ENCODE measurements at regions not wholly inside any gene's neighbourhood (a gene's known extent, or its start where the extent isn't known, plus 50 kb on each side); places are given as distances from the start of the nearest gene placed in this dataset.
"Not testable (repeated sequence)": the region's sequence is repeated elsewhere in the genome, so short reads cannot be mapped to it uniquely, and the experiment has no call there.

DNA sequence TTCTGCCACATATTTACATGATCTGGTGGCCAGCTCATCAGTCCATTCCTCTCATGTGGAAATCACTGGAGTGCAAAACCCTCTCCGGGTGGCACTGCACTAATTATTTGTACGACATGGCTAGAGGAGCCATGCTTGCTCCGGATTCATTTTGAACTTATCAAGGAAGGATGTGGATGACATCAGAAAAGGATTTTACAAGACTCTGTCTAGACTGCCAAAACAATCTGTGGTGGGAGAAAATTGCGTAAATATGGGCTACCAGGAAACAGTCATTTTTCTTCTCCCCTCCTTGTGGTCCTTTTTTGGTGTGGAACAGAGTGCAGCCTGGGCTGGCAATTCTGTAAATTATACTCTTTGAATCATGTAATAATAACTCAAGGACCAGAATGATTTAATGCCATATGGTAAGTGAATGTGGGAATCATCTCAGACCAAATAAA, 123.4 kb upstream of the IFNE start:
- no peak for DNase-seq

DNA sequence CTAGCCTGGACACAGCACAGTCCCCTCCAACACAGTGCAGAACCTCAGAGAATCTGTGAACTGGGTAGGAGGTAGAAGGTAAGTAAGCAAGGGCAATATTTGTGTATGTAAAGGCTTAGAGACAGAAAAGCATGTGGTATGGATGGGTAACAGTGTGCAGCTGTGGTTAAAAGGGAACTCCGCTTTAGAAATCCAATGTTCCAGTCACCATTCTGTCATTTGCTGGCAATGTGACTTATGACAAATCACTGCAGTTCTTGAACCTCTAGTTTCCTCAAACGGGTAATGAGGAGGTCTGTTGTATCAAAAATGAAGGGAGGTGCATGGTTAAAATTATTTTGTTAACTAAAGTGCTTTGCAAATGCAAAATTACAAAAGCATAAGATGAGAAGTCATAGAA, 125.5 kb upstream of the IFNE start:
- no peak for DNase-seq

DNA sequence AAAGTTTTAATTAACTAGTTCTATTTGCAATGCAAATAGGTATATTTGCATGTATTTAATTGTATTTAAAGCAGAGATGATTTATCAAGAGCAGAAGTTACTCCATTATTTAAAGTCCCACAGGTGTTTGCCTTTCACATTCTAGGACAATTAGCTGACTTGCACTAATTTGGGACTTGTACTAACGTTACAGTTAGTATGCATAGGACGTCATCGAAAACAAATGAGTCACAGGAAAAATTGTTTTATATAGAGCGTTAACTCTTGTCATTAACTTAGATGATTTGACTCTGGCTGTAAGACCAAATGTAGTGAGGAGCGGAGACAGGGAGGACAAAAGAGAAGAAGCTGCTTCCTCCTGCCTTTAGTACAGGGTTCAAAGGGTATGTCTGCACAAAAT, 126.1 kb upstream of the IFNE start:
- no peak for DNase-seq

DNA sequence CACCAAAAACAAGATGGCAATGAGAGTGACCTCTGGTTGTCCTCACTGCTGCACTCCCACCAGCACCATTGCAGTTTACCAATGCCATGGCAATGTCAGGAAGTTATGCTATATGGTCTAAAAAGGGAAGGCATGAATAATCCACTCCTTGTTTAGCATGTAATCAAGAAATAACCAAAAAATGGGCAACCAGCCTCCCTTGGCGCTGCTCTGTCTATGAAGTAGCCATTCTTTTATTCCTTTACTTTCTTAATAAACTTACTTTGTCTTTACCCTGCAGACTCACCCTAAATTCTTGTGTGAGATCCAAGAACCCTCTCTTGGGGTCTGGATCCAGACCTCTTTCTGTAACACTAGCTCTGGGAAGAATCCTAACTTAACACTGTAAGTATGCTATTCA, 127.4 kb upstream of the IFNE start:
- DNase-seq = no peak

DNA sequence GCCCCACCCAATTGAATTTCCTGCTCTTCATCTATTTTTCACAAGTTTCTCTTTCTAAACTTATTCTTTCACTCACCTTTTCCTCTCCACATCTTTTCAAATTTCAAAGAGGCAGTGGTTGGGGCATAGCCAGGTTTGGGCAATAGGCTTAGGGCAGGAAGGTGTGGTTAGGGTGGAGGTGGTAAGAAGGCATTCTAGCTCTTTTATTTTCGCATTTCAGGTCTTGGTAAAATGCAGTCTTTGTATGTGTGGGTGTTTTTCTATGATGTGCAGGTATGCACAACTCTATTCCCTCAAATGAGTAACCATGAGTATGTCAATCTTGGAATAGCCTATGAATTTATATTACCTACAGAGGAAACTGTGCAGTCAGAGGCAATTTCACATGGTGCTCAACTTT, 129.8 kb upstream of the IFNE start:
- DNase-seq = no peak

DNA sequence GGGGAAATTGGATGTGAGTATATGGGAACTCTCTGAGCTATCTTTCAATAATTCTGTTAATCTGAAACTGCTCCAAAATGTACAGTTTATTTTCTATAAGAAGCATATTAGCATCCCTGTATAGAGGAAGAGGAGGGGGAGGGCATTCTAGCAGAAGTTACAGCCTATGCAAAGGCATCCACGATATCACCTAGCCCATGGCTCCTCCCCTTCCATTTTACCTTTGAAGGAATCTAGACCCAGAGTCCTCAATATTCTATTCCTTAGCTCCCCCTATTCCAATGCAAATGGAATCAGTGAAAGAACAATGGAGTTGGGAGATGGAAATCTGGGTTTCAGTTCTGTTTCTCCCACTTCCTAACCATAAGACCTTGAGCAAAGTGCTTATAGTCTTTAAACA, 132.9 kb upstream of the IFNE start:
- no peak for DNase-seq

DNA sequence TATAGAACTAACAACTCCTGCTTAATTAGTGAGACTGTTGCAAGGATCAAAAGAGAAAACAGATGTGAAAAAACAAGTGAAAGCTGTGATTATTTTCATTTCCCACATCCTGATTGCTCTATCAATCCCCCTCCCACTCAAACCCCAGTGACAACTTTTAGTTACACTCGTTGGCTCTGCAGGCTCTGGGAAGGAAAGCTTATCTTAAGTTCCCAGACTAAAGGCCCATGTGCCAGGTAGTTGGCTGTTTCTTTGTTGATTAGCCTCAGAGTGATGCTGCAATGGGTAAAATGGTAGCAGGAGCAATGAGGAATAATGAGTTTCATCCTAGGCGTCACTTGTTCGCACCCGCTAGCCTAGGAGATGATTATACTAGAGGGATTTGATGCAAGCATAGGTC, 133.3 kb upstream of the IFNE start:
- no peak for DNase-seq

DNA sequence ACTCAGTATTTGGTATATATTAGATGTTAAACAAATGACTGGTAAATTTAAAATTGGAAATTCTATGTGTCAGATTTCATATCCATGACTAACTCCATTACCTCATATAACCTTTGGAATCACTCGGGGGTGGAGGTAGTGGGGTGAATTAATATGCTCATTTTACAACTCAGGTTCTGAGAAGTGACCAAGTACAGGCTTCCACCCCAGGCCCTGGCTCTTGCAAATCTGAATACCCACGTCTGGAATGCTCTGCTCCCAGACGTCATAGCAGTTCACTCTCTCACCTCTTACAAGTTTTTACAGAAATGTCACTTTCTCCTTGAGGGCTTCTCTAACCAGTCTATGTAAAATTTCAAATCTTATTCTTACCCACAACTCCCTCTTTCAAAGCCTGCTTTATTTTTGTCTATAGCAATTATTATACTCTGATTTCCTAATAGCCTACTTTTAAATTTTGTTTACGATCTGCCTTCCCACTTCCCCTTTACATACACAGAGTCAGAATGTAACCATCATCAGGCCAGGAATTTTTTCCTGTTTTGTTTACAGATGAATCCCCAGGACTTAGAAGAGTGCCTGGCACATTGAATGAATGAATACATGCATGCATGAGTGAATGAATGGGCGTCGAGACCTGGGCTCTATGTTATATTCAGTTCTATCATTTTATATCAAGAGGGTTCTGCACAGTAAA, 134.1 kb upstream of the IFNE start:
- DNase-seq = no peak

DNA sequence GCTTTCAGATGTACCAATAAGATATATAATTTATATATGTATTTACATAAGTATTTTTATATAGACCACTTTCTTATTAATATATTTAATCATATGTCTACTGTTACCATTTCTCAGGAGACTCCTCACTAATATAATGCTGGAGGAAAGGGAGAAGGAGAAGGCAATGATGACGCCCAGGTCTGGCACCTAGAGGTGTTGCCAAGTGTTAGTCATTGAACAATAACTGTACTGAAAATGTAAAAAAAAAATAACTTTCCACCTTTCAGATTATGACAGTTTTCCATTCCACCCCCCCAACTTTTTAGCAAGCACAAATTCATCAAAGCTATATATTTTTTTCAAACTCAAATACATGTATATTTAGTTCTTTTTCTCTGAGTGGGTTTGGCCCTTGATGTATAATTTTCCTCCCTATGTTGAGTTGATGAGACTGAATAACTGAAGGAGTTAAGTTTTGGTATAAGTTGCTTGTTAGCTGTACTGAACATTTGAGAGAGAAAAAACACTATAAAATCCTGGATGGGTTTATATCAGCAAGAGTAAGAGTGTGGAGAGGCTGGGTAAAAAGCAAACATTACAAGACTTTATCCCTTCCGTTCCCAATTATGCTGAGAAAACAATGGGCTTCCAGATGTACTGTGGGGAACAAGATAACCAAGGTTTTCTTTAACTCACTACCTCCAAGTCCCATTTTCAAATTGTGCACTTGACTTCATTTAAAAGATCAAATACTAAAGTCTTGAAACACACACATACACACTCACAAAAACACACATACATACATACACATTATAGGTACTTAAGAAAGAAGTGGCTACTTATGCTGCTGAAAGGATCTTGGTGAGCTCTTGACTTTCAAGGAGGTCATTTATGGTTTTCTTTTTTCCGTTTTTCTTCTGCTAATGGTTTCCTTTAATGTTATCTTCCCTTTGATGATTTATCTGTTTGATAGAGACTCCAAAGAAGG, 142.8 kb upstream of the IFNE start:
- DNase-seq = no peak

DNA sequence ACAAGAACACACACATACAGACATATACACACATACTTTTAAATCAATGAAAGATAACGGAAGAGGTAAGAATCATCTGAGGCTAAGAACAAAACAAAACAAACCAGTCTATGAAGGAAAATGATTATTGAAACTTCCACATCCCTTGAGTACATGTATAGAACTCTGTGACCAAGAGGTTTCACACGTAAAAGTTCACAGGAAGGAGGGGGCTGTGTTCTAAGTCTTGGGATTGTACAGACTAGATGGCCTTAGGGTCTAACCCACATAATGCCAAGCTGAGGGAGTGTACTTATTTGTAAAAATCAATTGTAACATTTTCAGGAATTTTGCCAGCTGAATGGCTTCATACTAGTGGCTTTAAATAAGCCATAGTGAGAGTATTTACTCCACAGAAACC, 144.4 kb upstream of the IFNE start:
- no peak for DNase-seq

DNA sequence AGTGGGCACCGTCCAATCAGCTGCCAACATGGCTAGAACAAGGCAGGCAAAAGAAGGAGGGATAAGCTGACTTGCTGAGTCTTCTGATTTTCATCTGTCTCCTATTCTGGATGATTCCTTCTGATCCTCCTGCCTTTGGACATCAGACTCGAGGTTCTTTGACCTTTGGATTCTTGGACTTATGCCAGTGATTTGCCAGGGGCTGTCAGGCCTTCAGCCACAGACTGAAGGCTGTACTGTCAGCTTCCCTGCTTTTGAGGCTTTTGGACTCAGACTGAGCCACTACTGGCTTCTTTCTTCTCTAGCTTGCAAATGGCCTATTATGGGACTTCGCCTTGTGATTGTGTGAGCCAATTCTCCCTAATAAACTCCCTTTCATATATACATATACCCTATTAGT, 146.8 kb upstream of the IFNE start:
- DNase-seq = not testable (repeated sequence)

DNA sequence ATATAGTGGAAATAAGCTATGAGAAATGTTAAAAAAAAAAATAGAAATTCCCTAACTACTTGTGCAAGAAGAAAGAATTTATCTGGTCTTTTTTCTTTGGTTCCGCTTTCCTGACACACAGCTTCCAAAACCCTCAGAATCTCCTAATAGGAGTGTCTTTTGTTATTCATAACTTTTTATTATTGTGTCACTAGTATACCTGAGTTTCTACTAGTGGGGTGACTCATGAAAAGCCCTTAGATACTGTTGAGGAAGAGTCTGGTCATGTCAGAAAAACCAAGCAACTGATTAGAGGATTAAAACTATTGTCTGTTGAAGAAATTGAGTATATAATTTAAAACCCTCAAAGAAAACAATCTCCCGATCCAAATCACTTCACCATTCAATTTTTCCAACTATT, 152.8 kb upstream of the IFNE start:
- no peak for DNase-seq

DNA sequence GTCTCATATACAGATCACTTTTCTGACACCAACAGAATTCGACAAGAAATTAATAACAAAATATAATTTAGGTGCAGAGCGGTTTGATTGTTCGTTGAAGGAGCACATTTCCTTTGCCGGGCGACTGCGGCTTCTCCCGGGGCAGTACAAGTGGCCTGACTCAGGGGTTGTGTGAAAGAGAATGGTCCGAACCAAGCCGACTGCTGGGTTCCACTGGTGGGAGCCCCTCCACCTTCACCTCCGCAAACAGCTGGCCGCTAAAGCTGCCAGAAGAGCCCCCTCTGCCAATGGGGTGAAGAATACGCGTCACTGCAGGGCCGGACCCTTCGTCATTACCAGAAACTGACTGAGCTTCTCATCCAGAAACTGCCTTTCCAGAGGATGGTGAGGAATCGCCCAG, 156.0 kb upstream of the IFNE start:
- no peak for DNase-seq

DNA sequence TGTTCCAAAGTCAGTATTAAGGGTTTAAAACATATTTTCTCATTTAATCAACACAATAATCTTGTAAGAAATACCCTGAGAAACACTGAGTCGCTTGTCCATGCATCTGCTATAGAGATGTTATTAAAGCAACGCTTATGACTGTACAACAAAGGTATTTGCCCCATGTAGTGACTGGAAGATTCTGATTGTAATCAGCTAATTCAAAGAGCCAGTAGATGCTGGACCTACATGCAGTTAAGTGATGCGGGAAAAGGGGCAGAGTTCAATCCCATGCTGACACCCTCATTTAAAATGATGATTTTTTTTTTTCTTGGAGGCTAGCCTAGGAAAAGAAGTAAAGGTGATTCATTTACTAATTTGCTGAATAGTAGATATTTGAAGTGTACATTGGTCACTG, 149.3 kb upstream of the MTAP start:
- DNase-seq = no peak

DNA sequence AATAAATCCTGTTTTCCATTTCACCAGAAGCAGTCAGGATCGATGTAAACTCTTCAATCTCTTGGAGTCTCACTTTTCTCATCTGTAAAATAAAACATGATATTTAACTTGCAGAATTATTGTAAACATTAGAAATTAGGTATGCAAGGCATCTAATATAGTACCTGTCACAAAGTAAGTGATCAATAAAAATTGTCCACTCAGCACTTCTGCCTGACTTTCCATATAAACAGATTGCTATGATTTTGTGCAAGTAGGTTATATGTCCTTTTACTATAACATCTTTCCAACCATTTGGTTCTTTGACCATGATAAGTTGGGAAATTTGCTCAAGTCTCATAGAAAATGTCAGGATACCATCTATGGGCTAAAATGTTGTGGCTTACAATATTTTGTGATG, 148.8 kb upstream of the MTAP start:
- DNase-seq = no peak

DNA sequence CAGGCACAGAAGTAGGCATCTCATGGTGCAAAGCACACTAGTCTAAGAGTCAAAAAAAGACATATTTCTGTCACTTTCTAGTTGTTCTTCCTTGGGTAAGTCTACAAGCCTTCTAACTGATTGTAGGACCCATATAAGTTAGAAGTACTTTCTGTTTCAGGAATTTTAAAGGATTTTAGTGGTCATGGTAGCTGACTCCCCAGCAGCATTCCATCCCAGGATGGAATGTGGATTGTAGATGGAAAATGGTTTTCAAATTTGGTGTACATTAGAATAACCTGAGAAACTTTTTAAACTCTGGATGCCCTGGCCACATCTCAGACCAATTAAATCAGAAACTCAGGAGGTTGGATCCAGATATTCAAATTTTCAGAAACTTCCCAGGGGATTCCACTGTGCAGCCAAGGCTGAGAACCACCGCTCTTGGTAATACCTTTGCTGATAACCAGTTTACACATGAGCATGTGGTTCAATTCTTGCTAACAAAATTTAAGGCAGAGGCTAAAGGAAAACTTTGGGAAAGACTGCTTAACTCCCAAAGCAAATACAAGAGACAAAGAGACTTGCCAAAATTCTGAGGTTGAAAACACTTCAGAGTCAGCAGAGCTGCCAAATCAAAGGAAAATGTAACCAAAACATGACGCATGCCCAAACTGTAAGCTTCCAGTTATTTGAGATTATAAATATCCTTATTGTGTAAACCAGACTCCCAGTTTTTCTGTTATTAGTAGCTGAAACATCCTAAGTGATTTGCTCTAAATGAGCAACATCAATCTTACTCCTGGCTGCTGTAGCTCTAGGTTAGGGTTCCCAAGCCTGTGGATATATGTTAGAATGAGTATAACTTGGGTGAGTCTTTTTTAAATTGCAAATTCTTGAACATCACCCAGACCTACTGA, 145.4 kb upstream of the MTAP start:
- DNase-seq = no peak

DNA sequence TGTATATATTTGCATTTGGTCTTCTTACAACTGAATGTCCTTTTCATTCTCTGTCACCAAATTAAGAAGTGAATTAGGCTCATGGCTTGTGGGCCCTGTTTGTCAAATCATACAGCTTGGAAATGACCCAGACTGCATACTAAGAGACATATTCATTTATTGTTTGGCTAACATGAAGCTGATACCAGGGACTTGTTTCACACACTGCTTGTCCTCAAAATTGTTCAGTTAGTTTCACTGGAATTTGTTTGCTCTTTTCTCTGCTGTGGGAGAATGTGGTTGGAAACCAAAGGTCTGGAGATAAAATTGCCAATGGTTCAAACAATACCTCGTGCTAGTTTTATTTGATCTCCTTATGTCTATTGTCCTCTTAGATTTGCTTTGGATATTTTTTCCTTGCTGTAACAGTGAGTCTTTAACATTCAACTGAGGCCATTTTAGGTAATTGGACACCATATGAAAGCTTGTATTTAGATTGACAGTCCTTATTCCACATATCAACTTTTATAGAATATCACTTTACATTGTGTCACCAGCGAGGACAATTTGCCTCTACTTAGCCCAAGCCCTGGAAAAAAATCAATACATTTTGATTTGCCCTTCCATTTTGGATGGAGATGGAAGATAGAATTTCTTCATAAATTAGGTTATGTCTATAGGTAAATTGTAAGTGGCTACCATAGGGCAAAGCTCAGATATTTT, 144.3 kb upstream of the MTAP start:
- DNase-seq = no peak

DNA sequence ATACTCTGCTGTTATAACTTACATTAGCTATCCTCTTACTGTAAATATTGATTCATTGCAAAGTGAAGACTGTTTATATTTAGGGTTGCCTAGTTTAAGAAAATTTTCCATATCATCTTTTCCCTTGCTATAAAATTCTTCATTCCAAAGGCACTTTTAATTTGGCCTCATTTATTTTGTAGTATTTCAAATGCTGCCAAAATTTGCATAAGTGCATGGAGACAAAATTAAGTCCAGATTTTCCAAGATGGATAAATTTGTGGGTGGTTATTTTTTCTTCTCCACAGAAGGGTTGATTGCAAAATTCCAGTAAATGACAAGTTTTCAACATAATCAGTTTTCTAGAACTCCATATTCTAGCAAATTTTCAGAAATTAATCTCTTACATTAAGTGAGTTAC, 141.5 kb upstream of the MTAP start:
- DNase-seq = no peak

DNA sequence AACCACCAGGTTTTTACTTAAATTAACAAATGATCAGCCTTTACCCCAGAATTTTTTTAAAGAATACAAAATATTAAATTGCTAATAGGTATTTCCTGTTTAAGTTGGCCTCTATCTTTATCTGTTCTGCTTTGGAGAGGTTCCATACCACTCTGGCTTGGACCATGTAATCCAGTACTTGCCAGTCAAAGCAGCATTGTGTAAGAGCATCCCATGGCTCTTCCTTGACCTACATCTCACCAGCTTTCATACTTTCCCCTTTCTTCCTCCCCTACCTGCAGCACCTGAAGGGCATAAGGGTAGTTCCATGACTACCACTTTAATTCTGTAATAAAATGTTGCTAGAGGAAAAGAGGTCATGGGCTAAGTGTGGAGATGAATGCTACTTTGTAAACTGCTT, 140.8 kb upstream of the MTAP start:
- DNase-seq = no peak

DNA sequence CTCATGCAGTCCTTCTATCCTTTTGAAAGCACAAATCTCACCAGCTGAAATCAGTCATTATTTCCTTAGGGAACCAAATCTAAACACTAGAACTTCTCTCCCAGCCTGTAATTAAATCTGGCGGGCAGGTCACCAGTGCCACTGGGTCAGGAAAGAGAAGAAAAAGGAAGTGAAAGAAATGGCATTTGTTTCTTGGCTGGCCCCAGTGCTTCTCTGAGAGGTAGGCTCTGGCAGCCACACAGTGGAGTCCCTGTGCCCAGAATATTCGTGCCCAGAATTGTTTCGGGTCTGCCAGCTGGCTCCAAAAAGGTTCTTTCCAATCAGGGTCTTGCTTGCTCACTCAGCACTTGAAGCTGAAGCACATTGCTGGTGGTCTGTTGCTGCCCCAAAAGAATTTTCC, 133.9 kb upstream of the MTAP start:
- DNase-seq = no peak

DNA sequence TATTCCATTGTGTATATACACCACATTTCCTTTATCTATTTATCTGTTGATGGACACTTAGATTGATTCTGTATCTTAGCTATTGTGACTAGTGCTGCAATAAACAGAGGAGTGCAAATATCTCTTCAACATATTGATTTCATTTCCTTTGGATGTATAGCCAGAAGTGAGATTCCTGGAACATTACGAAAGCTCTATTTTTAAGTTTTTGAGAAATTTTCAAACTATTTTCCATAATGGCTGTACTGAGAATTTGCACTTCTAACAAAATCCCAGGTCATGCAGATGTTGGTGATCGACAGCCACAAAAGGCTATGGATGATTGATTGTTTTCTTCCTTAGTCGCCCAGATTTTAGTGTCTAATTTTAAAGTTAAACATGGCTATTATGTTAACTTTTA, 132.7 kb upstream of the MTAP start:
- DNase-seq = no peak

DNA sequence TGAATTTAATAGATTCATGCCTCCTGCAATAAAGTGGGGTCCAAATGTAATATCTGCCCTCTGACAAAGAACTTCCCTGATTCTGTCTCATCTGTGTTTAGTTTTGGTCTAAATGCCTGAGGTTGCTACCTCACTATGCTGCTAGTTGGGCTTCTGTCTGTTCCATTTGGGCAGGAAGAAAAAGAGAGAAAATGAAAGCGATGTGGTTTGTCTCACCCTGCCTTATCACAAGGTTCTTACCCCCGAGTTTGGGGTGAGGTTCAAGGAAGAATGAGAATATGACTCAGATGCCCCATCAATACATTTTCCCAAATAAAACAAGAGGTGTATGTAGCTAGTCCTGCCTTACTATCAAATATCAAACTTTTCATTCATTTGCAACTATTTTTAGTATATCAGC, 132.1 kb upstream of the MTAP start:
- DNase-seq = no peak

DNA sequence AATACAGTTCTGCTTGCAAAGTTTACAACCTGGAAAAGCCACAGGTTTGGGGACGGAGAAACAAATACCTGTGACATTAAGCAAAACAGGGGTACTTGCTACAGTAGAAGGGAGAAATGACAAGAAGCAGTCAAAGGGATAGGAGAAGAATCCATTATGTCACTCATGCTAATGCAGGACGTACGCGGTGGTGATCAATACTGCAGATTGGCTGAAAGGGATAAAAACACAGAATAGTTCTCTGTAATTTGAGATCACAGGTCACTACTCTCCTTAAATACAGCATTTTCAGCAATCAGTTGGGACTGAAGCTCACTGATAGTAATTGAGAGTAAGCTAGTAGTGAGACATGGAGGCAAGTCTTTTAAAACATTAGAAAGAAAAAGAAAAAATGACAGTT, 130.3 kb upstream of the MTAP start:
- no peak for DNase-seq
